Endothelial cell (in vitro differentiated cells): ENCODE measurements at regions not wholly inside any gene's neighbourhood (a gene's known extent, or its start where the extent isn't known, plus 50 kb on each side); places are given as distances from the start of the nearest gene placed in this dataset.

Experiments used
- DNase-seq: peaks from one replicate; pipeline ENCODE4 v3.0.0; 2021; ENCODE audit warnings: low spot score
- H3K27ac Mint-ChIP-seq: one replicate; pipeline ENCODE4 v1.8.0; 2021; ENCODE audit warnings: mixed read lengths, inconsistent platforms; ENCODE audit not compliant: unreplicated experiment
- H3K27me3 Mint-ChIP-seq: one replicate; pipeline ENCODE4 v1.8.0; 2021; ENCODE audit warnings: mild to moderate bottlenecking, moderate library complexity, mixed read lengths, inconsistent platforms; ENCODE audit not compliant: unreplicated experiment
- H3K36me3 Mint-ChIP-seq: one replicate; pipeline ENCODE4 v1.8.0; 2021; ENCODE audit warnings: mild to moderate bottlenecking, low read depth, mixed read lengths, inconsistent platforms; ENCODE audit not compliant: unreplicated experiment
- H3K4me1 Mint-ChIP-seq: one replicate; pipeline ENCODE4 v1.8.0; 2021; ENCODE audit warnings: mild to moderate bottlenecking, mixed read lengths, inconsistent platforms; ENCODE audit not compliant: unreplicated experiment
- H3K4me3 Mint-ChIP-seq: one replicate; pipeline ENCODE4 v1.8.0; 2021; ENCODE audit warnings: mild to moderate bottlenecking, mixed read lengths, inconsistent platforms; ENCODE audit not compliant: unreplicated experiment
- H3K9me3 Mint-ChIP-seq: one replicate; pipeline ENCODE4 v1.8.0; 2021; ENCODE audit warnings: mixed read lengths, inconsistent platforms; ENCODE audit not compliant: unreplicated experiment
- TF ChIP-seq, protein P1 (sequence below): fragments of 200-600 bp; sonication (generic); IDR thresholded peaks from one replicate; pipeline ENCODE4 v1.5.0; 2021; ENCODE audit warnings: antibody characterized with exemption; ENCODE audit not compliant: unreplicated experiment

DNA sequence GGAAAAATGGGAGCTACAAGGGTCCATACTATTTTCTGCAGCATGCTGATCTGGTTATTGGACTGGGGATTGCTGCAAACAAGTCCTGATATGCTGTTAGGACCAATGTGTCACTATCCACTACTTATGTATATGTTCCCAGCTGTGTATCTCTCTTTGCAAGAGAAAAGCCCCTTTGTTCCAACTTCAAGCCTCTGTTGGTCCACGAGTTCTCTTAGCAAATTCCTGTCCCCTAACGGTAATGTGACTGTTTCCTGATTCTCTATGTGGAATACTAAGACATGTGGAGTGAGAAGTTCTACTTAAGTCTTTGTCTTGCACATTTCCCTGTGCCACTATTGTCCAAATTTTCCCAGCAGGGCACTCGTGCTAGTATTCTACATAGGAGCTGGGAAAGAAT is 557.7 kb downstream of the FSCB start:
- Mint-ChIP-seq H3K9me3 (no peaks in the 10 kb centered on the region), H3K27me3 (no peaks in the 10 kb centered on the region), H3K4me3 (no peak overlapping the region), H3K4me1 (no peaks in the 10 kb centered on the region), H3K36me3 (no peaks in the 10 kb centered on the region), H3K27ac (no peak overlapping the region)
- DNase-seq = no peak
- TF ChIP-seq, protein P1, sequence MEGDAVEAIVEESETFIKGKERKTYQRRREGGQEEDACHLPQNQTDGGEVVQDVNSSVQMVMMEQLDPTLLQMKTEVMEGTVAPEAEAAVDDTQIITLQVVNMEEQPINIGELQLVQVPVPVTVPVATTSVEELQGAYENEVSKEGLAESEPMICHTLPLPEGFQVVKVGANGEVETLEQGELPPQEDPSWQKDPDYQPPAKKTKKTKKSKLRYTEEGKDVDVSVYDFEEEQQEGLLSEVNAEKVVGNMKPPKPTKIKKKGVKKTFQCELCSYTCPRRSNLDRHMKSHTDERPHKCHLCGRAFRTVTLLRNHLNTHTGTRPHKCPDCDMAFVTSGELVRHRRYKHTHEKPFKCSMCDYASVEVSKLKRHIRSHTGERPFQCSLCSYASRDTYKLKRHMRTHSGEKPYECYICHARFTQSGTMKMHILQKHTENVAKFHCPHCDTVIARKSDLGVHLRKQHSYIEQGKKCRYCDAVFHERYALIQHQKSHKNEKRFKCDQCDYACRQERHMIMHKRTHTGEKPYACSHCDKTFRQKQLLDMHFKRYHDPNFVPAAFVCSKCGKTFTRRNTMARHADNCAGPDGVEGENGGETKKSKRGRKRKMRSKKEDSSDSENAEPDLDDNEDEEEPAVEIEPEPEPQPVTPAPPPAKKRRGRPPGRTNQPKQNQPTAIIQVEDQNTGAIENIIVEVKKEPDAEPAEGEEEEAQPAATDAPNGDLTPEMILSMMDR = no peak

DNA sequence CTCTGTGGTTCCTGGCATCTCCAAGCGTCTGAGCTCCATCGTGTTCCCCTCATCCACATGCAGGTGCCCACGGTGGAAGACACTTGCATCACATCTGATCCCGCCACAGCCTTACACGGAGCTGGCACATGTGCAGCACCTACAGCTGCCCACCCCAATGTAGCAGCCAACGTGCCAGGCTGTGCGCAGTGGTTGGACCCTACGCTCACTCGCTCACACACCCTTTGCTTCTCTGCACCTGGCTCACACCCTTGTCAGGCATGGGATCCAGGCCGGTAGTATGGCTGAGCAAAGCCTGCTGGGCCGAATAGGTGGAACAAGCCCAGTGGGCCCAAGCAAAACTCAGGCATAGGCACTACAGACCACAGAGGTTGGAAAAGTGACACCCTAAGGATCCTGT is 567.2 kb downstream of the FSCB start:
- no peak overlapping the region for H3K27ac Mint-ChIP-seq
- no peak overlapping the region for H3K4me3 Mint-ChIP-seq
- TF ChIP-seq, protein P1 = no peak
- no peaks in the 10 kb centered on the region for H3K4me1 Mint-ChIP-seq
- no peaks in the 10 kb centered on the region for H3K9me3 Mint-ChIP-seq
- H3K27me3 Mint-ChIP-seq = peaks cover 1% of the 10 kb centered on the region
- no peak for DNase-seq
- H3K36me3 Mint-ChIP-seq = peaks cover 4% of the 10 kb centered on the region

DNA sequence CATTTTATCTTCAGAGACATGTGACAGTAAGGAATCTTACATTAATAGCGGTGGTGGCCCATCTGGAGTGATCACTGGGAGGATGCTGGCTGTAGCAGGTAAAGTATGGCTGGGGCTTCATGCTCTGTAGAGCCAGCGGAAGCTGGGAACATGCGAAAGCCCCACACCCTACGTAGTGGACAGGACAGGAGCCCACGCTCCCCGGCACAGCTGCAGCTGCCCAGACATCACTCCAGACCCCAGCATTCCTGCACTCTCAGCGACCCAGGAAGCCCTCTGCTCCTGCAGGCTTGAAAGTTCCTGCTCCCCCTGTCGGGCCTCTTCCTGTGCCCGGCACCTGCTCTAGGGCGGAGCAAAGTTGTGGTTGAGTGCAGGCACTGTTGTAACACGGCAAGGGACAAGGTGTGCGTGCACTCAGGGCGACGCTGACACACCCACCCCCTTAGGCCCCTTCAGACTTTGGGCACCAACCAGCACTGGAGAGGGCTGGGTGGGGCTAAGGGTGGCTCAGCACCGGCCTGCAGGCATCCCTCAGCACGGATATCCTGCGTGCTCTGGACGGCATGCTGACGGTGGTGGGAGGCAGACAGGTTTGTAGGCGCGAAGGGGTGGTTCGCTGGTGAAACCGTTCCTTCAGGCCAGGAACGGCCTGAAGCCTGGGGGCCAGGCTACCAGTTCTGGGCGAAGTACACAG is 568.3 kb downstream of the FSCB start:
- Mint-ChIP-seq H3K9me3 (no peaks in the 10 kb centered on the region), H3K27ac (no peak overlapping the region), H3K4me3 (no peak overlapping the region), H3K27me3 (peaks cover 1% of the 10 kb centered on the region), H3K4me1 (no peaks in the 10 kb centered on the region), H3K36me3 (peaks cover 4% of the 10 kb centered on the region)
- no peak for DNase-seq
- TF ChIP-seq, protein P1 = no peak

DNA sequence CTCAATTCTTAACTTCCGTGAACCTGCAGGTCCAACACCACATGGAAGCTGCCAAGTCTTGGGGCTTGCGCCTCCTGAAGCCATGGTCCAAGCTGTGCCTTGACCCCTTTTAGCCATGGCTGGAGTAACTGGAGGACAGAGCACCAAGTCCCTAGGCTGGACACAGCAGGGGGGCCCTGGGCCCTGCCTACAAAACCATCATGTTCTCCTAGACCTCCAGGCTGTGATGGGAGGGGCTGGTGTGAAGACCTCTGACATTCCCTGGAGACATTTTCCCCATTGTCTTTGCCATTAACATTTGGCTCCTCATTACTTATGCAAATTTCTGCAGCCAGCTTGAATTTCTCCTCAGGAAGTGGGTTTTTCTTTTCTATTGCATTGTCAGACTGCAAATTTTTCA is 570.1 kb downstream of the FSCB start:
- no peak overlapping the region for H3K4me3 Mint-ChIP-seq
- no peaks in the 10 kb centered on the region for H3K9me3 Mint-ChIP-seq
- H3K36me3 Mint-ChIP-seq = peaks cover 4% of the 10 kb centered on the region
- no peaks in the 10 kb centered on the region for H3K4me1 Mint-ChIP-seq
- DNase-seq = no peak
- TF ChIP-seq, protein P1 = no peak
- H3K27me3 Mint-ChIP-seq = peaks cover 1% of the 10 kb centered on the region
- H3K27ac Mint-ChIP-seq = no peak overlapping the region

DNA sequence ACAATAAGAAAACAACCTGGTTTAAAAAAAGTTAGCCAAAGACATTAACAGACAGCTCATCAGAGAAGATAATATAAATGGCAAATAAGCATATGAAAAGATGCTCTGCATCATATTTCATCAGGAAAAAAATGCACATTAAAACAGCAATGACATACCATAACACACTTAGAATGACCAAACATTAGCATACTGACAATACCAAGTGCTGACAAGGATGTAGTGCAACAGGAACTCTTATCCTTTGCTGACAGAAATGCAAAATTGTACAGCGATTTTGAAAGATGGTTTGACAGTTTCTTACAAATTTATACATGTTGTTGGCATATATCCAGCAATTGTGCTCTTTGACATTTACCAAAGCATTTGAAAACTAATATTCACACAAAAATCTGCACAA is 573.0 kb downstream of the FSCB start:
- Mint-ChIP-seq H3K4me3 (no peak overlapping the region), H3K4me1 (no peaks in the 10 kb centered on the region), H3K27ac (no peak overlapping the region), H3K36me3 (peaks cover 4% of the 10 kb centered on the region), H3K9me3 (no peaks in the 10 kb centered on the region), H3K27me3 (no peaks in the 10 kb centered on the region)
- no peak for DNase-seq
- TF ChIP-seq, protein P1 = no peak
